GM23338 (cell line): ENCODE measurements at regions not wholly inside any gene's neighbourhood (a gene's known extent, or its start where the extent isn't known, plus 50 kb on each side); places are given as distances from the start of the nearest gene placed in this dataset.

Experiments used
- ATAC-seq: fragments of 200-7000 bp; cut with Tn5 transposase; 3 replicates; pipeline ENCODE4 v1.9.1; 2020
- DNase-seq: peaks from one replicate; pipeline ENCODE4 v3.0.0-alpha.2; 2015; ENCODE audit warnings: low spot score
- H2AFZ ChIP-seq: fragments of 200-600 bp; sonication (generic); 2 replicates; pipeline ENCODE4 v1.8.0; 2016; ENCODE audit warnings: antibody characterized with exemption, mild to moderate bottlenecking, moderate library complexity
- H3F3A ChIP-seq: fragments of 200-600 bp; sonication (generic); replicated peaks from 2 replicates; pipeline ENCODE4 v1.8.0; 2017; ENCODE audit warnings: antibody characterized with exemption, mixed run types, low read depth
- H3K27ac ChIP-seq: fragments of 200-600 bp; sonication (generic); 2 replicates; pipeline ENCODE4 v1.6.1; 2016; ENCODE audit warnings: low read depth
- H3K27me3 ChIP-seq: fragments of 200-600 bp; sonication (generic); 2 replicates; pipeline ENCODE4 v1.8.0; 2016; ENCODE audit warnings: mild to moderate bottlenecking, mixed run types, moderate library complexity; ENCODE audit not compliant: insufficient read depth
- H3K36me3 ChIP-seq: fragments of 200-600 bp; sonication (generic); 2 replicates; pipeline ENCODE4 v1.8.0; 2016; ENCODE audit warnings: mild to moderate bottlenecking; ENCODE audit not compliant: insufficient read depth
- H3K4me1 ChIP-seq: fragments of 200-600 bp; sonication (generic); 2 replicates; pipeline ENCODE4 v1.8.0; 2016; ENCODE audit warnings: mild to moderate bottlenecking, moderate library complexity; ENCODE audit not compliant: insufficient read depth
- H3K4me2 ChIP-seq: fragments of 200-600 bp; sonication (generic); 2 replicates; pipeline ENCODE4 v1.7.1; 2017; ENCODE audit warnings: mixed run types
- H3K4me3 ChIP-seq: fragments of 200-600 bp; sonication (generic); 2 replicates; pipeline ENCODE4 v1.6.1; 2016; ENCODE audit warnings: mixed run types
- H3K79me2 ChIP-seq: fragments of 200-600 bp; sonication (generic); replicated peaks from 2 replicates; pipeline ENCODE4 v1.8.0; 2017; ENCODE audit warnings: mild to moderate bottlenecking; ENCODE audit not compliant: insufficient read depth
- H3K9me2 ChIP-seq: fragments of 200-600 bp; sonication (generic); 2 replicates; pipeline ENCODE4 v1.8.0; 2017; ENCODE audit not compliant: insufficient read depth
- H4K20me1 ChIP-seq: fragments of 200-600 bp; sonication (generic); replicated peaks from 2 replicates; pipeline ENCODE4 v1.8.0; 2017; ENCODE audit warnings: mild to moderate bottlenecking; ENCODE audit not compliant: insufficient read depth
- H3K27ac Mint-ChIP-seq: 2 replicates; pipeline ENCODE4 v1.8.0; 2020; ENCODE audit warnings: inconsistent platforms, mild to moderate bottlenecking, moderate library complexity, mixed read lengths
- H3K27me3 Mint-ChIP-seq: 3 replicates; pipeline ENCODE4 v1.8.0; 2022; ENCODE audit warnings: low read depth, mild to moderate bottlenecking, moderate library complexity, mixed read lengths, inconsistent platforms; ENCODE audit not compliant: insufficient read depth, poor library complexity
- H3K36me3 Mint-ChIP-seq: 3 replicates; pipeline ENCODE4 v1.8.0; 2021; ENCODE audit warnings: low read depth, mild to moderate bottlenecking, inconsistent platforms, moderate library complexity, mixed read lengths
- H3K4me1 Mint-ChIP-seq: 3 replicates; pipeline ENCODE4 v1.8.0; 2020; ENCODE audit warnings: mild to moderate bottlenecking, inconsistent platforms, mixed read lengths
- H3K4me3 Mint-ChIP-seq: 3 replicates; pipeline ENCODE4 v1.8.0; 2021; ENCODE audit warnings: moderate library complexity, mild to moderate bottlenecking, inconsistent platforms, mixed read lengths
- H3K9me3 Mint-ChIP-seq: 3 replicates; pipeline ENCODE4 v1.8.0; 2020; ENCODE audit warnings: moderate library complexity, mild to moderate bottlenecking, inconsistent platforms, mixed read lengths
- EZH2 ChIP-seq: fragments of 200-600 bp; sonication (generic); IDR thresholded peaks from one replicate; pipeline ENCODE4 v1.8.0; 2017; ENCODE audit warnings: antibody characterized with exemption, mild to moderate bottlenecking, low read depth; ENCODE audit not compliant: unreplicated experiment
- TF ChIP-seq, protein P1 (sequence below): fragments of 250-450 bp; sonication (Bioruptor Pico); IDR thresholded peaks from 2 replicates; pipeline ENCODE4 v1.5.0; 2020; ENCODE audit warnings: mild to moderate bottlenecking, moderate library complexity
- TF ChIP-seq, protein P2 (sequence below), 2 experiments: fragments of 200-600 bp in 1 of 2; sonication (generic) in 1 of 2; conservative IDR thresholded peaks; 2 replicates each; pipeline versions ENCODE4 v1.5.1 to v1.6.1; 2016 to 2017; ENCODE audit warnings: antibody characterized with exemption in 2 of 2, low read depth in 2 of 2, mild to moderate bottlenecking in 2 of 2, moderate library complexity in 1 of 2

DNA sequence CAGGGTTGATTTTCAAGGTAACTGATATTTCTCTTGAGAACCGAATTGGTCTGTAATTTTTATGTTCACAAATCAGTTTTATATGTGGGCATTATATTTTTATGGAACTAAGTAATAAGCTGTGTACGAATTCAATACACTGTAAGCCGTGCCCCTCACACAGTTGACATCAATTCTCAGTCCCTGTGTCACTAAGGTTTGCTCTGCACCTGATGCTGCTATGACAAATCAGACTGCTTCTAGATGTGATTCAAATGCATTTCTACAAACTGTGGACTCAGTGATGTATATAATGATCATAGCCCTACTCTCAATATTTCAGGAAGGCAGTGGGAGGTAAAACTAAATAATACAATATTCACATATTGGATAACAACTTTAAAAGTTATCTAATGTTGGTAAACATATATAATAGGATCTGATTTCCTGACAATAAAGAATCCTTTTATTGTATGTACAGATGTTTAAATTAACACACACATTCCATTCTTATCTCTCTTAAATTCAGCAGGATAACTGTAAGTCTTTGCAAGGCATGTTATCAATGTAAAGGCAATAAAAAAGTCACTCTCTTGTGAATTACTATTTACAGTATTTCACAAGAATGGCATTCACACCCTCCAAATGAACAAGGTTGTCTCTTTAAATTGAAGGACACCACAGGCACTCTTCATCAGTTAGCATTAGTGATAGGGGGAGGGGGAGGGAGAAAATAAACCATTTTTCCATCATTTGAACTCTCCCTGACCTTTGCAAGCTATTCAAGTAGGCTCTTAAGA lies 87.2 kb upstream of the SOX5 start:
- H3K27me3 ChIP-seq = no peaks in the 10 kb centered on the region
- no peaks in the 10 kb centered on the region; the same call in 2 of the 3 replicates for H3K4me1 Mint-ChIP-seq
- no peaks in the 10 kb centered on the region for H3K36me3 ChIP-seq
- peaks cover 2% of the 10 kb centered on the region for H3K27me3 Mint-ChIP-seq
- no peak overlapping the region for H3K27ac ChIP-seq
- H3K4me3 ChIP-seq = no peak overlapping the region
- H3K36me3 Mint-ChIP-seq = no peaks in the 10 kb centered on the region
- no peaks in the 10 kb centered on the region for H3K4me1 ChIP-seq
- ATAC-seq (no peak), DNase-seq (no peak)
- H3F3A ChIP-seq = no peaks in the 10 kb centered on the region
- TF ChIP-seq, protein P1, sequence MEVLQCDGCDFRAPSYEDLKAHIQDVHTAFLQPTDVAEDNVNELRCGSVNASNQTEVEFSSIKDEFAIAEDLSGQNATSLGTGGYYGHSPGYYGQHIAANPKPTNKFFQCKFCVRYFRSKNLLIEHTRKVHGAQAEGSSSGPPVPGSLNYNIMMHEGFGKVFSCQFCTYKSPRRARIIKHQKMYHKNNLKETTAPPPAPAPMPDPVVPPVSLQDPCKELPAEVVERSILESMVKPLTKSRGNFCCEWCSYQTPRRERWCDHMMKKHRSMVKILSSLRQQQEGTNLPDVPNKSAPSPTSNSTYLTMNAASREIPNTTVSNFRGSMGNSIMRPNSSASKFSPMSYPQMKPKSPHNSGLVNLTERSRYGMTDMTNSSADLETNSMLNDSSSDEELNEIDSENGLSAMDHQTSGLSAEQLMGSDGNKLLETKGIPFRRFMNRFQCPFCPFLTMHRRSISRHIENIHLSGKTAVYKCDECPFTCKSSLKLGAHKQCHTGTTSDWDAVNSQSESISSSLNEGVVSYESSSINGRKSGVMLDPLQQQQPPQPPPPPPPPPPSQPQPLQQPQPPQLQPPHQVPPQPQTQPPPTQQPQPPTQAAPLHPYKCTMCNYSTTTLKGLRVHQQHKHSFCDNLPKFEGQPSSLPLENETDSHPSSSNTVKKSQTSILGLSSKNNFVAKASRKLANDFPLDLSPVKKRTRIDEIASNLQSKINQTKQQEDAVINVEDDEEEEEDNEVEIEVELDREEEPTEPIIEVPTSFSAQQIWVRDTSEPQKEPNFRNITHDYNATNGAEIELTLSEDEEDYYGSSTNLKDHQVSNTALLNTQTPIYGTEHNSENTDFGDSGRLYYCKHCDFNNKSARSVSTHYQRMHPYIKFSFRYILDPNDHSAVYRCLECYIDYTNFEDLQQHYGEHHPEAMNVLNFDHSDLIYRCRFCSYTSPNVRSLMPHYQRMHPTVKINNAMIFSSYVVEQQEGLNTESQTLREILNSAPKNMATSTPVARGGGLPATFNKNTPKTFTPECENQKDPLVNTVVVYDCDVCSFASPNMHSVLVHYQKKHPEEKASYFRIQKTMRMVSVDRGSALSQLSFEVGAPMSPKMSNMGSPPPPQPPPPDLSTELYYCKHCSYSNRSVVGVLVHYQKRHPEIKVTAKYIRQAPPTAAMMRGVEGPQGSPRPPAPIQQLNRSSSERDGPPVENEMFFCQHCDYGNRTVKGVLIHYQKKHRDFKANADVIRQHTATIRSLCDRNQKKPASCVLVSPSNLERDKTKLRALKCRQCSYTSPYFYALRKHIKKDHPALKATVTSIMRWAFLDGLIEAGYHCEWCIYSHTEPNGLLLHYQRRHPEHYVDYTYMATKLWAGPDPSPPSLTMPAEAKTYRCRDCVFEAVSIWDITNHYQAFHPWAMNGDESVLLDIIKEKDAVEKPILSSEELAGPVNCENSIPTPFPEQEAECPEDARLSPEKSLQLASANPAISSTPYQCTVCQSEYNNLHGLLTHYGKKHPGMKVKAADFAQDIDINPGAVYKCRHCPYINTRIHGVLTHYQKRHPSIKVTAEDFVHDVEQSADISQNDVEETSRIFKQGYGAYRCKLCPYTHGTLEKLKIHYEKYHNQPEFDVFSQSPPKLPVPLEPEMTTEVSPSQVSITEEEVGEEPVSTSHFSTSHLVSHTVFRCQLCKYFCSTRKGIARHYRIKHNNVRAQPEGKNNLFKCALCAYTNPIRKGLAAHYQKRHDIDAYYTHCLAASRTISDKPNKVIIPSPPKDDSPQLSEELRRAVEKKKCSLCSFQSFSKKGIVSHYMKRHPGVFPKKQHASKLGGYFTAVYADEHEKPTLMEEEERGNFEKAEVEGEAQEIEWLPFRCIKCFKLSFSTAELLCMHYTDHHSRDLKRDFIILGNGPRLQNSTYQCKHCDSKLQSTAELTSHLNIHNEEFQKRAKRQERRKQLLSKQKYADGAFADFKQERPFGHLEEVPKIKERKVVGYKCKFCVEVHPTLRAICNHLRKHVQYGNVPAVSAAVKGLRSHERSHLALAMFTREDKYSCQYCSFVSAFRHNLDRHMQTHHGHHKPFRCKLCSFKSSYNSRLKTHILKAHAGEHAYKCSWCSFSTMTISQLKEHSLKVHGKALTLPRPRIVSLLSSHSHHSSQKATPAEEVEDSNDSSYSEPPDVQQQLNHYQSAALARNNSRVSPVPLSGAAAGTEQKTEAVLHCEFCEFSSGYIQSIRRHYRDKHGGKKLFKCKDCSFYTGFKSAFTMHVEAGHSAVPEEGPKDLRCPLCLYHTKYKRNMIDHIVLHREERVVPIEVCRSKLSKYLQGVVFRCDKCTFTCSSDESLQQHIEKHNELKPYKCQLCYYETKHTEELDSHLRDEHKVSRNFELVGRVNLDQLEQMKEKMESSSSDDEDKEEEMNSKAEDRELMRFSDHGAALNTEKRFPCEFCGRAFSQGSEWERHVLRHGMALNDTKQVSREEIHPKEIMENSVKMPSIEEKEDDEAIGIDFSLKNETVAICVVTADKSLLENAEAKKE (CRISPR knock-in tag) = no peak
- no peak for TF ChIP-seq EZH2
- TF ChIP-seq, protein P2, sequence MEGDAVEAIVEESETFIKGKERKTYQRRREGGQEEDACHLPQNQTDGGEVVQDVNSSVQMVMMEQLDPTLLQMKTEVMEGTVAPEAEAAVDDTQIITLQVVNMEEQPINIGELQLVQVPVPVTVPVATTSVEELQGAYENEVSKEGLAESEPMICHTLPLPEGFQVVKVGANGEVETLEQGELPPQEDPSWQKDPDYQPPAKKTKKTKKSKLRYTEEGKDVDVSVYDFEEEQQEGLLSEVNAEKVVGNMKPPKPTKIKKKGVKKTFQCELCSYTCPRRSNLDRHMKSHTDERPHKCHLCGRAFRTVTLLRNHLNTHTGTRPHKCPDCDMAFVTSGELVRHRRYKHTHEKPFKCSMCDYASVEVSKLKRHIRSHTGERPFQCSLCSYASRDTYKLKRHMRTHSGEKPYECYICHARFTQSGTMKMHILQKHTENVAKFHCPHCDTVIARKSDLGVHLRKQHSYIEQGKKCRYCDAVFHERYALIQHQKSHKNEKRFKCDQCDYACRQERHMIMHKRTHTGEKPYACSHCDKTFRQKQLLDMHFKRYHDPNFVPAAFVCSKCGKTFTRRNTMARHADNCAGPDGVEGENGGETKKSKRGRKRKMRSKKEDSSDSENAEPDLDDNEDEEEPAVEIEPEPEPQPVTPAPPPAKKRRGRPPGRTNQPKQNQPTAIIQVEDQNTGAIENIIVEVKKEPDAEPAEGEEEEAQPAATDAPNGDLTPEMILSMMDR (conservative IDR thresholded peaks at IDR 0.05; ENCODE audit: low read depth in 2 of 2) = no peak
- no peak overlapping the region for H3K4me2 ChIP-seq
- no peak overlapping the region for H3K27ac Mint-ChIP-seq
- H3K9me2 ChIP-seq = no peaks in the 10 kb centered on the region
- H3K79me2 ChIP-seq = no peaks in the 10 kb centered on the region
- no peaks in the 10 kb centered on the region for H3K9me3 Mint-ChIP-seq
- no peak overlapping the region for H2AFZ ChIP-seq
- no peaks in the 10 kb centered on the region for H4K20me1 ChIP-seq
- H3K4me3 Mint-ChIP-seq = no peak overlapping the region
